Neural progenitor cell (in vitro differentiated cells): ENCODE measurements at regions not wholly inside any gene's neighbourhood (a gene's known extent, or its start where the extent isn't known, plus 50 kb on each side); places are given as distances from the start of the nearest gene placed in this dataset.

Experiments
- CTCF ChIP-seq: fragments of 200-600 bp; sonication (generic); IDR thresholded peaks from 2 replicates; pipeline ENCODE4 v1.5.1; 2017; ENCODE audit warnings: antibody characterized with exemption, mild to moderate bottlenecking
- EZH2 ChIP-seq: fragments of 200-600 bp; sonication (generic); IDR thresholded peaks from 2 replicates; pipeline ENCODE4 v1.6.1; 2017; ENCODE audit warnings: antibody characterized with exemption, mild to moderate bottlenecking, moderate library complexity
- EZH2phosphoT487 ChIP-seq: fragments of 200-600 bp; sonication (generic); IDR thresholded peaks from 2 replicates; pipeline ENCODE4 v1.6.1; 2017; ENCODE audit warnings: antibody characterized with exemption

GRCh38 chr19:28221736-28222135, 991.2 kb downstream of the UQCRFS1 start:
- TF ChIP-seq CTCF (no peak), EZH2phosphoT487 (no peak), EZH2 (no peak)
